Pancreas (tissue), 10 donors: ENCODE measurements at regions not wholly inside any gene's neighbourhood (a gene's known extent, or its start where the extent isn't known, plus 50 kb on each side); places are given as distances from the start of the nearest gene placed in this dataset.
"Not testable (repeated sequence)": the region's sequence is repeated elsewhere in the genome, so short reads cannot be mapped to it uniquely, and the experiment has no call there.

Experiments
- ATAC-seq, 4 donors: fragments of 200-7000 bp; cut with Tn5 transposase; one replicate each; pipeline versions ENCODE4 v1.8.0 to v1.9.1; 2020; ENCODE audit warnings: mild to moderate bottlenecking in 4 of 4, moderate library complexity in 4 of 4
- DNase-seq, 6 donors: peaks; one replicate each; pipeline ENCODE4 v3.0.0-alpha.2; 2020
- FAIRE-seq: peaks from 2 replicates; lab custom pipeline; 2012; peaks lifted over from hg19 to GRCh38; lab: Jason Lieb, UNC
- H3K27ac ChIP-seq, 4 donors: fragments of 200-600 bp; sonication (generic); 1 replicate in 3 of 4; 2 replicates in 1 of 4; pipeline versions ENCODE4 v1.5.0 to v1.8.0; 2020
- H3K27me3 ChIP-seq, 4 donors: fragments of 200-600 bp; one replicate each; pipeline ENCODE4 v1.8.0; 2021
- H3K36me3 ChIP-seq, 3 donors: fragments of 200-600 bp; sonication (generic) in 1 of 3; one replicate each; pipeline versions ENCODE4 v1.5.0 to v1.8.0; 2020 to 2021
- H3K4me1 ChIP-seq, 3 donors: fragments of 200-600 bp; one replicate each; pipeline ENCODE4 v1.8.0; 2021
- H3K4me3 ChIP-seq, 4 donors: fragments of 200-600 bp; sonication (generic) in 2 of 4; one replicate each; pipeline versions ENCODE4 v1.5.0 to v1.8.0; 2020 to 2021
- H3K9me3 ChIP-seq, 4 donors: fragments of 200-600 bp; one replicate each; pipeline ENCODE4 v1.8.0; 2021
- WGBS, 2 donors: extraction: QIAGEN DNeasy Blood & Tissue Kit; methylation state at CpG; one replicate each; pipeline ENCODE4 v1.1.7; 2013; 5-methylcytosine and 5-hydroxymethylcytosine counted together
- intact Hi-C, 3 donors: fragments of 100-400 bp; cut with DNase I; formaldehyde crosslinking; loops; one replicate each; pipeline versions ENCODE4 v1.11.1 to v1.14.2; 2022
- TF ChIP-seq, protein P1 (sequence below), 4 donors: fragments of 200-600 bp; sonication (generic) in 3 of 4; IDR thresholded peaks; one replicate each; pipeline versions ENCODE4 v1.5.0 to v1.8.0; 2021; ENCODE audit warnings: antibody characterized with exemption in 4 of 4
- donor health status: healthy with polysubstance abuse.
- donor health status: DM: no; HTN: no; CAD: no; lungs with moderate emphysema.
- donor health status: DM: no; HTN: no; CAD: no.
- donor health status: control.
- donor health status: control.
- donor health status: Bipolar disorder and iron deficiency.
- donor health status: DM: yes; HTN: yes; CAD: no.
- donor health status: DM: no; HTN: no; CAD: no.
- donor health status: DM: no; HTN: no; CAD: no.
- donor health status: DM: yes; HTN: yes; CAD: no.

DNA sequence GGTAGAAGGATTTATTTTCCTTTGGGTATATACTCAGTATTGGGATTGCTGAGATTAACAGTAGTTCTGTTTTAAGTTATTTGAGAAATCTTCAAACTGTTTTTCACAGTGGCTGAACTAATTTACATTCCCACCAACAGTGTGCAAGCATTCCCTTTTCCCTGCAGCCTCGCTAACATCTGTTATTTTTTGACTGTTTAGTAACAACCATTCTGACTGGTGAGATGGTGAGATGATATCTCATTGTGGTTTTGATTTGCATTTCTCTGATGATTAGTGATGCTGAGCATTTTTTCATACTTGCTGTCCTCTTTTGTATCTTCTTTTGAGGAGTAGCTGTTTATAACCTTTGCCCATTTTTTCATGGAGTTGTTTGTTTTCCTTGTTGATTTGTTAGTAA is 457.8 kb downstream of the TRAM1L1 start:
- intact Hi-C loops, result no loop called here
- FAIRE-seq (no peak), ATAC-seq (no peak), DNase-seq (no peak)
- TF ChIP-seq, protein P1, sequence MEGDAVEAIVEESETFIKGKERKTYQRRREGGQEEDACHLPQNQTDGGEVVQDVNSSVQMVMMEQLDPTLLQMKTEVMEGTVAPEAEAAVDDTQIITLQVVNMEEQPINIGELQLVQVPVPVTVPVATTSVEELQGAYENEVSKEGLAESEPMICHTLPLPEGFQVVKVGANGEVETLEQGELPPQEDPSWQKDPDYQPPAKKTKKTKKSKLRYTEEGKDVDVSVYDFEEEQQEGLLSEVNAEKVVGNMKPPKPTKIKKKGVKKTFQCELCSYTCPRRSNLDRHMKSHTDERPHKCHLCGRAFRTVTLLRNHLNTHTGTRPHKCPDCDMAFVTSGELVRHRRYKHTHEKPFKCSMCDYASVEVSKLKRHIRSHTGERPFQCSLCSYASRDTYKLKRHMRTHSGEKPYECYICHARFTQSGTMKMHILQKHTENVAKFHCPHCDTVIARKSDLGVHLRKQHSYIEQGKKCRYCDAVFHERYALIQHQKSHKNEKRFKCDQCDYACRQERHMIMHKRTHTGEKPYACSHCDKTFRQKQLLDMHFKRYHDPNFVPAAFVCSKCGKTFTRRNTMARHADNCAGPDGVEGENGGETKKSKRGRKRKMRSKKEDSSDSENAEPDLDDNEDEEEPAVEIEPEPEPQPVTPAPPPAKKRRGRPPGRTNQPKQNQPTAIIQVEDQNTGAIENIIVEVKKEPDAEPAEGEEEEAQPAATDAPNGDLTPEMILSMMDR (IDR thresholded peaks at IDR 0.05), result no peak
- Histone ChIP-seq H3K4me1 (no peaks in the 10 kb centered on the region), H3K4me3 (no peak overlapping the region), H3K36me3 (no peaks in the 10 kb centered on the region), H3K9me3 (no peaks in the 10 kb centered on the region), H3K27me3 (no peaks in the 10 kb centered on the region), H3K27ac (no peak overlapping the region)
- 38 to 56% methylated on average over 1 of the region's 1 CpG for WGBS, 2 donors

- H3K4me1 ChIP-seq, H3K4me3 ChIP-seq, intact Hi-C loops, H3K27me3 ChIP-seq, ATAC-seq, DNase-seq, H3K9me3 ChIP-seq, H3K27ac ChIP-seq, H3K36me3 ChIP-seq, FAIRE-seq: not testable (repeated sequence)
- 33 to 40% methylated on average over 8 of the region's 8 CpGs for WGBS, 2 donors
Measured at GRCh38 chr4:116619508-116619907, 465.9 kb downstream of the TRAM1L1 start.

GRCh38 chr4:116618638-116619037 is 466.7 kb downstream of the TRAM1L1 start:
- H3K4me1 ChIP-seq, result no peaks in the 10 kb centered on the region
- no peaks in the 10 kb centered on the region for H3K36me3 ChIP-seq
- TF ChIP-seq, protein P1 (IDR thresholded peaks at IDR 0.05), result no peak
- H3K9me3 ChIP-seq, result no peaks in the 10 kb centered on the region
- intact Hi-C loops, result no loop called here
- ATAC-seq (no peak), DNase-seq (no peak), FAIRE-seq (no peak)
- H3K27me3 ChIP-seq, result no peaks in the 10 kb centered on the region
- H3K27ac ChIP-seq, result no peak overlapping the region
- WGBS, 2 donors, result 6 to 10% methylated on average over 1 of the region's 1 CpG
- no peak overlapping the region for H3K4me3 ChIP-seq

- TF ChIP-seq, protein P1 (IDR thresholded peaks at IDR 0.05), result no peak
- DNase-seq (no peak), ATAC-seq (no peak), FAIRE-seq (no peak)
- H3K9me3 ChIP-seq, result no peaks in the 10 kb centered on the region
- intact Hi-C loops, result no loop called here
- H3K27me3 ChIP-seq, result no peaks in the 10 kb centered on the region
- H3K4me1 ChIP-seq, result no peaks in the 10 kb centered on the region
- no peaks in the 10 kb centered on the region for H3K36me3 ChIP-seq
- H3K27ac ChIP-seq, result no peak overlapping the region
- H3K4me3 ChIP-seq, result no peak overlapping the region
- WGBS, 2 donors, result 42 to 47% methylated on average over 2 of the region's 2 CpGs
Measured at GRCh38 chr4:116603096-116603495, 482.3 kb downstream of the TRAM1L1 start.

DNA sequence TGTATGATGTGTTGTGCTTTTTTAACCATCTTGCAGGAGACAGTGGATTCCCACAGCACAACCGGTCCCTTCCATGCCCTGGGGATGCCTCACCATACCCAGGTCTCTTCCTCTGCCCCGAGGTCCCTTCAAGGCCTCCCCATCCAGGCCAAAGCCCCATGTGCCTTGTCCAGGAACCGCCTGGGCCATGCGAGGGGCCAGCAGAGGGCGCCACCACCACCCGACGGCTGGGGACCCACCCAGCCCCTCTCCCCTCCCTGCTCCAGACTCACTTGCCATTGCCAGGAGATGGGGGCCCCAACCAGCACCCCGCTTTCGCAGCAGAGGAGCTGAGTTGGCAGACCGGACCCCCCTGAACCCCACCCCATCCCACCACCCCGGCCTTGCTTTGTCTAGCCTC is 485.5 kb downstream of the TRAM1L1 start:
- no peak overlapping the region for H3K27ac ChIP-seq
- DNase-seq, result peak in 2 of 6 donors; percentile 20 to 56
- no peak for ATAC-seq
- intact Hi-C loops, result no loop called here
- TF ChIP-seq, protein P1 (IDR thresholded peaks at IDR 0.05), result no peak
- no peaks in the 10 kb centered on the region for H3K4me1 ChIP-seq
- no peaks in the 10 kb centered on the region for H3K9me3 ChIP-seq
- 74 to 77% methylated on average over 8 to 11 of the region's 11 CpGs for WGBS, 2 donors
- H3K4me3 ChIP-seq, result no peak overlapping the region
- no peaks in the 10 kb centered on the region for H3K36me3 ChIP-seq
- FAIRE-seq, result no peak
- H3K27me3 ChIP-seq, result no peaks in the 10 kb centered on the region
